Liver (tissue), 8 donors: ENCODE measurements at regions not wholly inside any gene's neighbourhood (a gene's known extent, or its start where the extent isn't known, plus 50 kb on each side); places are given as distances from the start of the nearest gene placed in this dataset.
A peak's percentile ranks its signal among the peaks of the same experiment; 100 is the strongest.
"Not testable (repeated sequence)": the region's sequence is repeated elsewhere in the genome, so short reads cannot be mapped to it uniquely, and the experiment has no call there.

ENCODE experiments used
- DNase-seq: peaks from one replicate; pipeline ENCODE4 v3.0.0-alpha.2; 2017; ENCODE audit warnings: low spot score
- H3K27ac ChIP-seq, 2 donors: one replicate each; pipeline ENCODE4 v1.7.0; 2013; ENCODE audit warnings: inconsistent platforms in 2 of 2, low read length in 2 of 2, control low read depth in 1 of 2, low read depth in 1 of 2, mild to moderate bottlenecking in 1 of 2
- H3K27me3 ChIP-seq, 4 donors: one replicate each; pipeline versions ENCODE4 v1.6.1 to v1.7.0; 2013; ENCODE audit warnings: low read length in 3 of 4, inconsistent platforms in 1 of 4, mild to moderate bottlenecking in 1 of 4, moderate library complexity in 1 of 4; ENCODE audit not compliant: control insufficient read depth in 4 of 4, insufficient read depth in 4 of 4
- H3K36me3 ChIP-seq, 4 donors: one replicate each; pipeline versions ENCODE4 v1.6.1 to v1.7.0; 2013; ENCODE audit warnings: low read length in 3 of 4, mild to moderate bottlenecking in 3 of 4, low read depth in 1 of 4, moderate library complexity in 1 of 4; ENCODE audit not compliant: control insufficient read depth in 4 of 4, insufficient read depth in 3 of 4
- H3K4me1 ChIP-seq, 4 donors: one replicate each; pipeline versions ENCODE4 v1.6.1 to v1.7.0; 2013; ENCODE audit warnings: low read length in 3 of 4, mild to moderate bottlenecking in 3 of 4, moderate library complexity in 1 of 4; ENCODE audit not compliant: control insufficient read depth in 4 of 4, insufficient read depth in 4 of 4
- H3K4me3 ChIP-seq, 3 donors: one replicate each; pipeline versions ENCODE4 v1.6.1 to v1.7.0; 2013; ENCODE audit warnings: low read length in 3 of 3, control low read depth in 1 of 3, low read depth in 1 of 3, mild to moderate bottlenecking in 1 of 3
- H3K9ac ChIP-seq, 2 donors: one replicate each; pipeline ENCODE4 v1.7.0; 2013; ENCODE audit warnings: low read length in 2 of 2, mild to moderate bottlenecking in 2 of 2, moderate library complexity in 2 of 2, control low read depth in 1 of 2, low read depth in 1 of 2
- H3K9me3 ChIP-seq, 4 donors: one replicate each; pipeline versions ENCODE4 v1.6.1 to v1.7.0; 2013; ENCODE audit warnings: low read length in 3 of 4; ENCODE audit not compliant: control insufficient read depth in 4 of 4
- ATF3 ChIP-seq: IDR thresholded peaks from 2 replicates; pipeline ENCODE4 v1.6.1; 2016; ENCODE audit warnings: antibody characterized with exemption
- CTCF ChIP-seq: fragments of 150-350 bp; IDR thresholded peaks from 2 replicates; pipeline ENCODE4 v1.5.1; 2017; ENCODE audit warnings: improper control_type of control experiment, low read depth, low read length; ENCODE audit not compliant: missing input control
- EGR1 ChIP-seq, 2 donors: IDR thresholded peaks; 2 replicates each; pipeline ENCODE4 v1.6.1; 2016 to 2018; ENCODE audit warnings: antibody characterized with exemption in 2 of 2, low read depth in 2 of 2
- FOXA1 ChIP-seq: IDR thresholded peaks from 2 replicates; pipeline ENCODE4 v1.6.1; 2016; ENCODE audit warnings: antibody characterized with exemption
- FOXA2 ChIP-seq: IDR thresholded peaks from 2 replicates; pipeline ENCODE4 v1.6.1; 2016; ENCODE audit warnings: antibody characterized with exemption
- GABPA ChIP-seq, 2 donors: IDR thresholded peaks in 1 of 2; conservative IDR thresholded peaks in 1 of 2; 2 replicates each; pipeline ENCODE4 v1.6.1; 2016; ENCODE audit warnings: antibody characterized with exemption in 2 of 2, mild to moderate bottlenecking in 1 of 2, moderate library complexity in 1 of 2
- HNF4A ChIP-seq, 2 donors: conservative IDR thresholded peaks; 2 replicates each; pipeline ENCODE4 v1.6.1; 2016; ENCODE audit warnings: antibody characterized with exemption in 2 of 2, mild to moderate bottlenecking in 2 of 2
- HNF4G ChIP-seq: IDR thresholded peaks from 2 replicates; pipeline ENCODE4 v1.6.1; 2016; ENCODE audit warnings: antibody characterized with exemption
- JUND ChIP-seq, 2 donors: IDR thresholded peaks; 2 replicates each; pipeline ENCODE4 v1.6.1; 2016; ENCODE audit warnings: antibody characterized with exemption in 2 of 2
- NR2F2 ChIP-seq: IDR thresholded peaks from 2 replicates; pipeline ENCODE4 v1.6.1; 2016; ENCODE audit warnings: antibody characterized with exemption
- RAD21 ChIP-seq, 2 donors: IDR thresholded peaks; 2 replicates each; pipeline ENCODE4 v1.6.1; 2016; ENCODE audit warnings: antibody characterized with exemption in 2 of 2, mild to moderate bottlenecking in 2 of 2
- RXRA ChIP-seq, 2 donors: IDR thresholded peaks; 2 replicates each; pipeline ENCODE4 v1.6.1; 2017 to 2018; ENCODE audit warnings: antibody characterized with exemption in 2 of 2, mild to moderate bottlenecking in 1 of 2
- SP1 ChIP-seq: IDR thresholded peaks from 2 replicates; pipeline ENCODE4 v1.6.1; 2018; ENCODE audit warnings: antibody characterized with exemption, mild to moderate bottlenecking
- TAF1 ChIP-seq: conservative IDR thresholded peaks from 2 replicates; pipeline ENCODE4 v1.6.1; 2016; ENCODE audit warnings: antibody characterized with exemption, mild to moderate bottlenecking
- WGBS: extraction: QIAGEN DNeasy Blood & Tissue Kit; methylation state at CpG from one replicate; pipeline ENCODE4 v1.1.7; 2013; 5-methylcytosine and 5-hydroxymethylcytosine counted together
- TF ChIP-seq, protein P1 (sequence below): IDR thresholded peaks from 2 replicates; pipeline ENCODE4 v1.6.1; 2016; ENCODE audit warnings: antibody characterized with exemption, mild to moderate bottlenecking
- TF ChIP-seq, protein P2 (sequence below): IDR thresholded peaks from 2 replicates; pipeline ENCODE4 v1.6.1; 2016; ENCODE audit warnings: antibody characterized with exemption
- donor health status: healthy.
- donor health status: healthy.
- donor health status: healthy.
- donor health status: healthy.
- donor health status: healthy.

- WGBS, result 46% methylated on average over 3 of the region's 3 CpGs
Measured at GRCh38 chr16:88309908-88310265, 72.9 kb upstream of the ZNF469 start.

GRCh38 chr16:88310796-88311605 lies 71.8 kb upstream of the ZNF469 start:
- TF ChIP-seq RAD21 (IDR thresholded peaks at IDR 0.05) (no peak), NR2F2 (no peak), FOXA2 (no peak), ATF3 (no peak), GABPA (IDR thresholded peaks at IDR 0.05 in 1 of 2, conservative IDR thresholded peaks at IDR 0.05 in 1 of 2) (no peak)
- WGBS, result 85% methylated on average over 14 of the region's 14 CpGs
- Histone ChIP-seq H3K4me1 (no peaks in the 10 kb centered on the region), H3K9ac (no peak overlapping the region), H3K4me3 (no peak overlapping the region), H3K36me3 (no peaks in the 10 kb centered on the region), H3K27ac (no peak overlapping the region), H3K9me3 (no peaks in the 10 kb centered on the region), H3K27me3 (no peaks in the 10 kb centered on the region)
- no peak for DNase-seq

More at GRCh38 chr16:88309908-88310265, 72.9 kb upstream of the ZNF469 start:
- Histone ChIP-seq H3K4me1 (no peaks in the 10 kb centered on the region), H3K27ac (no peak overlapping the region), H3K36me3 (no peaks in the 10 kb centered on the region), H3K27me3 (no peaks in the 10 kb centered on the region), H3K9ac (no peak overlapping the region), H3K9me3 (no peaks in the 10 kb centered on the region), H3K4me3 (no peak overlapping the region)
- DNase-seq, result no peak
- peak in 1 of 2 donors; percentile 7 for TF ChIP-seq RAD21 (IDR thresholded peaks at IDR 0.05)
- no peak for TF ChIP-seq GABPA (IDR thresholded peaks at IDR 0.05 in 1 of 2, conservative IDR thresholded peaks at IDR 0.05 in 1 of 2)
- no peak for TF ChIP-seq ATF3

DNA sequence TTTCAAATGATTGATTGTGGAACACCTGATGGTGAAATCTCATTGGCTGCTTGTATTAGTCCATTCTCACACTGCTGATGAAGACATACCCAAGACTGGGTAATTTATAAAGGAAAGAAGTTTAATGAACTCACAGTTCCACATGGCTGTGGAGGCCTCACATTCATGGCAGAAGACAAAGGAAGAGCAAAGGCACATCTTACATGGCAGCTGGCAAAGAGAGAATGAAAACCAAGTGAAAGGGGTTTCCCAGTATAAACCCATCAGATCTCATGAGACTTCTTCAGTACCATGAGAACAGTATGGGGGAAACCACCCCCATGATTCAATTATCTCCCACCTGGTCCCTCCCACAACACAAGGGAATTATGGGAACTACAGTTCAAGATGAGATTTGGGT lies 70.9 kb upstream of the ZNF469 start:
- not testable (repeated sequence) for H3K9me3 ChIP-seq, H3K4me1 ChIP-seq, H3K9ac ChIP-seq, H3K27ac ChIP-seq, DNase-seq, H3K36me3 ChIP-seq, H3K27me3 ChIP-seq, H3K4me3 ChIP-seq

- H3K4me1 ChIP-seq, result peaks cover 0 to 2% (median 0%) of the 10 kb centered on the region in 4 donors
- no peak overlapping the region for H3K4me3 ChIP-seq
- H3K9ac ChIP-seq, result no peak overlapping the region
- no peak for DNase-seq
- H3K9me3 ChIP-seq, result no peaks in the 10 kb centered on the region
- no peak overlapping the region for H3K27ac ChIP-seq
- H3K27me3 ChIP-seq, result no peaks in the 10 kb centered on the region
- H3K36me3 ChIP-seq, result no peaks in the 10 kb centered on the region
- 77% methylated on average over 10 of the region's 10 CpGs for WGBS
- TF ChIP-seq, protein P1, sequence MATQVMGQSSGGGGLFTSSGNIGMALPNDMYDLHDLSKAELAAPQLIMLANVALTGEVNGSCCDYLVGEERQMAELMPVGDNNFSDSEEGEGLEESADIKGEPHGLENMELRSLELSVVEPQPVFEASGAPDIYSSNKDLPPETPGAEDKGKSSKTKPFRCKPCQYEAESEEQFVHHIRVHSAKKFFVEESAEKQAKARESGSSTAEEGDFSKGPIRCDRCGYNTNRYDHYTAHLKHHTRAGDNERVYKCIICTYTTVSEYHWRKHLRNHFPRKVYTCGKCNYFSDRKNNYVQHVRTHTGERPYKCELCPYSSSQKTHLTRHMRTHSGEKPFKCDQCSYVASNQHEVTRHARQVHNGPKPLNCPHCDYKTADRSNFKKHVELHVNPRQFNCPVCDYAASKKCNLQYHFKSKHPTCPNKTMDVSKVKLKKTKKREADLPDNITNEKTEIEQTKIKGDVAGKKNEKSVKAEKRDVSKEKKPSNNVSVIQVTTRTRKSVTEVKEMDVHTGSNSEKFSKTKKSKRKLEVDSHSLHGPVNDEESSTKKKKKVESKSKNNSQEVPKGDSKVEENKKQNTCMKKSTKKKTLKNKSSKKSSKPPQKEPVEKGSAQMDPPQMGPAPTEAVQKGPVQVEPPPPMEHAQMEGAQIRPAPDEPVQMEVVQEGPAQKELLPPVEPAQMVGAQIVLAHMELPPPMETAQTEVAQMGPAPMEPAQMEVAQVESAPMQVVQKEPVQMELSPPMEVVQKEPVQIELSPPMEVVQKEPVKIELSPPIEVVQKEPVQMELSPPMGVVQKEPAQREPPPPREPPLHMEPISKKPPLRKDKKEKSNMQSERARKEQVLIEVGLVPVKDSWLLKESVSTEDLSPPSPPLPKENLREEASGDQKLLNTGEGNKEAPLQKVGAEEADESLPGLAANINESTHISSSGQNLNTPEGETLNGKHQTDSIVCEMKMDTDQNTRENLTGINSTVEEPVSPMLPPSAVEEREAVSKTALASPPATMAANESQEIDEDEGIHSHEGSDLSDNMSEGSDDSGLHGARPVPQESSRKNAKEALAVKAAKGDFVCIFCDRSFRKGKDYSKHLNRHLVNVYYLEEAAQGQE, result no peak
- TF ChIP-seq RXRA (IDR thresholded peaks at IDR 0.05) (no peak), HNF4A (conservative IDR thresholded peaks at IDR 0.05) (no peak), CTCF (no peak), RAD21 (IDR thresholded peaks at IDR 0.05) (no peak), SP1 (no peak), HNF4G (no peak), TAF1 (no peak), EGR1 (IDR thresholded peaks at IDR 0.05; ENCODE audit: low read depth in 2 of 2) (no peak), FOXA1 (no peak), GABPA (IDR thresholded peaks at IDR 0.05 in 1 of 2, conservative IDR thresholded peaks at IDR 0.05 in 1 of 2) (no peak), ATF3 (no peak), JUND (IDR thresholded peaks at IDR 0.05) (no peak), FOXA2 (no peak), NR2F2 (no peak)
- TF ChIP-seq, protein P2, sequence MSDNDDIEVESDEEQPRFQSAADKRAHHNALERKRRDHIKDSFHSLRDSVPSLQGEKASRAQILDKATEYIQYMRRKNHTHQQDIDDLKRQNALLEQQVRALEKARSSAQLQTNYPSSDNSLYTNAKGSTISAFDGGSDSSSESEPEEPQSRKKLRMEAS, result no peak
Measured at GRCh38 chr16:88312732-88313131, 70.0 kb upstream of the ZNF469 start.
